Panc1 (cell line): ENCODE measurements at regions not wholly inside any gene's neighbourhood (a gene's known extent, or its start where the extent isn't known, plus 50 kb on each side); places are given as distances from the start of the nearest gene placed in this dataset.

Experiments
- ATAC-seq: fragments of 200-7000 bp; cut with Tn5 transposase; 2 replicates; pipeline ENCODE4 v1.9.1; 2020; ENCODE audit warnings: mild to moderate bottlenecking, moderate library complexity
- BruUV-seq: library from RNA; stranded (reverse); fragments of 400-500 nt; replicated peaks from 2 replicates; lab custom pipeline; 2021; lab: Mats Ljungman, UMichigan
- CTCF ChIA-PET: fragments of 300-600 bp; sonication (Branson Sonifier 250); formaldehyde crosslinking; loops from one replicate; lab custom pipeline; 2022; ENCODE audit warnings: antibody characterized with exemption; lab: Charles Lee
- POLR2A ChIA-PET: fragments of 300-600 bp; sonication (Branson Sonifier 250); formaldehyde crosslinking; loops from one replicate; lab custom pipeline; 2022; ENCODE audit warnings: antibody characterized with exemption; lab: Charles Lee
- DNase-seq: peaks from one replicate; pipeline ENCODE4 v3.0.0-alpha.2; 2010; ENCODE audit warnings: low read depth, low spot score
- H3K27ac ChIP-seq: 2 replicates; pipeline ENCODE4 v1.5.1; 2011; ENCODE audit warnings: mild to moderate bottlenecking, low read length, inconsistent platforms
- H3K27me3 ChIP-seq: fragments of 200-500 bp; sonication (Bioruptor generic); 2 replicates; pipeline ENCODE4 v1.6.0; 2014; ENCODE audit warnings: low read length, inconsistent platforms; ENCODE audit not compliant: control insufficient read depth, insufficient read depth
- H3K36me3 ChIP-seq: fragments of 200-500 bp; sonication (Bioruptor generic); 2 replicates; pipeline ENCODE4 v1.5.1; 2014; ENCODE audit warnings: inconsistent platforms, mild to moderate bottlenecking, low read length, moderate library complexity; ENCODE audit not compliant: control insufficient read depth, insufficient read depth
- H3K4me1 ChIP-seq: 2 replicates; pipeline ENCODE4 v1.5.1; 2011; ENCODE audit warnings: inconsistent platforms, mild to moderate bottlenecking, low read length, moderate library complexity; ENCODE audit not compliant: control insufficient read depth, insufficient read depth
- H3K4me3 ChIP-seq, 2 experiments: 2 replicates each; pipeline ENCODE4 v1.5.1; 2011 to 2012; ENCODE audit warnings: low read depth in 2 of 2, low read length in 2 of 2, mild to moderate bottlenecking in 2 of 2, inconsistent platforms in 1 of 2, moderate library complexity in 1 of 2
- H3K9me3 ChIP-seq: fragments of 200-500 bp; sonication (Bioruptor generic); 2 replicates; pipeline ENCODE4 v1.5.1; 2014; ENCODE audit warnings: low read depth, mild to moderate bottlenecking, inconsistent platforms, low read length, moderate library complexity; ENCODE audit not compliant: control insufficient read depth, insufficient read depth
- POLR2AphosphoS5 ChIP-seq: IDR thresholded peaks from 2 replicates; pipeline ENCODE4 v1.6.1; 2012; ENCODE audit warnings: mild to moderate bottlenecking, low read depth, low read length, moderate library complexity
- SIN3A ChIP-seq: IDR thresholded peaks from 2 replicates; pipeline ENCODE4 v1.6.1; 2012; ENCODE audit warnings: low read depth, mild to moderate bottlenecking, low read length, moderate library complexity, borderline replicate concordance; ENCODE audit not compliant: insufficient read depth
- TCF7L2 ChIP-seq: IDR thresholded peaks from 2 replicates; pipeline ENCODE4 v1.6.1; 2011; ENCODE audit warnings: mild to moderate bottlenecking, low read depth, low read length, inconsistent platforms
- in situ Hi-C: cut with HindIII; loops from 2 replicates; pipeline ENCODE4 v1.10.0; 2016; ENCODE audit warnings: low sequenced_read_pairs, low pct_unique_long_range_greater_than_20kb
- intact Hi-C: fragments of 100-400 bp; cut with micrococcal nuclease; formaldehyde crosslinking; loops from one replicate; pipeline ENCODE4 v1.10.0; 2022; ENCODE audit not compliant: unreplicated experiment
- TF ChIP-seq, protein P1 (sequence below): fragments of 450-650 bp; IDR thresholded peaks from 2 replicates; pipeline ENCODE4 v1.5.1; 2017; ENCODE audit warnings: mild to moderate bottlenecking
- TF ChIP-seq, protein P2 (sequence below), 2 experiments: IDR thresholded peaks; 2 replicates each; pipeline ENCODE4 v1.6.1; 2011 to 2012; ENCODE audit warnings: low read depth in 2 of 2, control low read depth in 1 of 2, low read length in 1 of 2, mild to moderate bottlenecking in 1 of 2, moderate library complexity in 1 of 2; ENCODE audit not compliant: insufficient read depth in 1 of 2

DNA sequence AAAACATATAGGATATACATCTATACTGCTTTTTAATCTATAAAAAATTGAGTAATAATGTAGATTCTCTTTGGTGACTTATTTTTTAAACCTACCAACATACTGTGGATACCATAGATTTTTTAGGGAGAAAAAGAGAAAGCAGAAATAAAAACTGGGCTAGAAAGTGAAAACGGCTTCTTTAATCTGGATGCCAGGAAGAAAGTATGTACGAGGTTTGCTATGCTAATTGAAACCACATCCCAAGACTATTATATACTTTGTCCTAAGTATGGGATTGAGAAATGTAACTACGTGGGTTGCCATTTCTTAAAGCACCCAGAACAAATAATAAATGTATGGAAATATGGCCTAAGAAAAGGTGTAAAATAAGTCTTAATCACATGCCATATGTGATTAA, 129.0 kb upstream of the NFE2L3 start:
- no peaks in the 10 kb centered on the region for H3K36me3 ChIP-seq
- peaks cover 5% of the 10 kb centered on the region; the same call in 1 of the 2 replicates for H3K27me3 ChIP-seq
- in situ Hi-C loops (no loop called here), intact Hi-C loops (no loop called here)
- no TSS peak for BruUV-seq
- no peak overlapping the region for H3K4me3 ChIP-seq
- no peaks in the 10 kb centered on the region for H3K9me3 ChIP-seq
- no peak overlapping the region for H3K27ac ChIP-seq
- POLR2A ChIA-PET, result no interaction called here
- no peaks in the 10 kb centered on the region for H3K4me1 ChIP-seq
- CTCF ChIA-PET, result no interaction called here
- ATAC-seq (no peak), DNase-seq (no peak)
- no peak for TF ChIP-seq TCF7L2
- TF ChIP-seq POLR2AphosphoS5, result no peak
- TF ChIP-seq SIN3A, result no peak
- TF ChIP-seq, protein P1, sequence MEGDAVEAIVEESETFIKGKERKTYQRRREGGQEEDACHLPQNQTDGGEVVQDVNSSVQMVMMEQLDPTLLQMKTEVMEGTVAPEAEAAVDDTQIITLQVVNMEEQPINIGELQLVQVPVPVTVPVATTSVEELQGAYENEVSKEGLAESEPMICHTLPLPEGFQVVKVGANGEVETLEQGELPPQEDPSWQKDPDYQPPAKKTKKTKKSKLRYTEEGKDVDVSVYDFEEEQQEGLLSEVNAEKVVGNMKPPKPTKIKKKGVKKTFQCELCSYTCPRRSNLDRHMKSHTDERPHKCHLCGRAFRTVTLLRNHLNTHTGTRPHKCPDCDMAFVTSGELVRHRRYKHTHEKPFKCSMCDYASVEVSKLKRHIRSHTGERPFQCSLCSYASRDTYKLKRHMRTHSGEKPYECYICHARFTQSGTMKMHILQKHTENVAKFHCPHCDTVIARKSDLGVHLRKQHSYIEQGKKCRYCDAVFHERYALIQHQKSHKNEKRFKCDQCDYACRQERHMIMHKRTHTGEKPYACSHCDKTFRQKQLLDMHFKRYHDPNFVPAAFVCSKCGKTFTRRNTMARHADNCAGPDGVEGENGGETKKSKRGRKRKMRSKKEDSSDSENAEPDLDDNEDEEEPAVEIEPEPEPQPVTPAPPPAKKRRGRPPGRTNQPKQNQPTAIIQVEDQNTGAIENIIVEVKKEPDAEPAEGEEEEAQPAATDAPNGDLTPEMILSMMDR, result no peak
- TF ChIP-seq, protein P2, sequence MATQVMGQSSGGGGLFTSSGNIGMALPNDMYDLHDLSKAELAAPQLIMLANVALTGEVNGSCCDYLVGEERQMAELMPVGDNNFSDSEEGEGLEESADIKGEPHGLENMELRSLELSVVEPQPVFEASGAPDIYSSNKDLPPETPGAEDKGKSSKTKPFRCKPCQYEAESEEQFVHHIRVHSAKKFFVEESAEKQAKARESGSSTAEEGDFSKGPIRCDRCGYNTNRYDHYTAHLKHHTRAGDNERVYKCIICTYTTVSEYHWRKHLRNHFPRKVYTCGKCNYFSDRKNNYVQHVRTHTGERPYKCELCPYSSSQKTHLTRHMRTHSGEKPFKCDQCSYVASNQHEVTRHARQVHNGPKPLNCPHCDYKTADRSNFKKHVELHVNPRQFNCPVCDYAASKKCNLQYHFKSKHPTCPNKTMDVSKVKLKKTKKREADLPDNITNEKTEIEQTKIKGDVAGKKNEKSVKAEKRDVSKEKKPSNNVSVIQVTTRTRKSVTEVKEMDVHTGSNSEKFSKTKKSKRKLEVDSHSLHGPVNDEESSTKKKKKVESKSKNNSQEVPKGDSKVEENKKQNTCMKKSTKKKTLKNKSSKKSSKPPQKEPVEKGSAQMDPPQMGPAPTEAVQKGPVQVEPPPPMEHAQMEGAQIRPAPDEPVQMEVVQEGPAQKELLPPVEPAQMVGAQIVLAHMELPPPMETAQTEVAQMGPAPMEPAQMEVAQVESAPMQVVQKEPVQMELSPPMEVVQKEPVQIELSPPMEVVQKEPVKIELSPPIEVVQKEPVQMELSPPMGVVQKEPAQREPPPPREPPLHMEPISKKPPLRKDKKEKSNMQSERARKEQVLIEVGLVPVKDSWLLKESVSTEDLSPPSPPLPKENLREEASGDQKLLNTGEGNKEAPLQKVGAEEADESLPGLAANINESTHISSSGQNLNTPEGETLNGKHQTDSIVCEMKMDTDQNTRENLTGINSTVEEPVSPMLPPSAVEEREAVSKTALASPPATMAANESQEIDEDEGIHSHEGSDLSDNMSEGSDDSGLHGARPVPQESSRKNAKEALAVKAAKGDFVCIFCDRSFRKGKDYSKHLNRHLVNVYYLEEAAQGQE (IDR thresholded peaks at IDR 0.05; ENCODE audit: insufficient read depth in 1 of 2, low read depth in 2 of 2, low read length in 1 of 2), result no peak

DNA sequence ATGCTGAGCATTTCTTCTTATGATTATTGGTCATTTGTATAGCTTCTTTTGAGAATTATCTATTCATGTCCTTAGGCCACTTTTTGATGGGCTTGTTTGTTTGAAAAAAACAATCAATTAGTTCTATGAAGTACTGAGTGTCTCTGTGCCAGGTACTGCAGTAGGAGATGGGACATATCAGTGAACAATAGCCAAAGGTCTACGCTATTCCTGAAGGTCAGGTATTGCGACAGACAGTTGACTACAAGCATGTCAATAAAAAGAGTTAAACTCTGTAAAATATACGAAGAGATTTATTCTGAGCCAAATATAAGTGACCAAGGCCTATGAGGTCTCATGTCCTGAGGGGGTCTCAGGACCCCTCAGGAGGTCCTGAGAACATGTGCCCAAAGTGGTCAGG, 122.1 kb upstream of the NFE2L3 start:
- Histone ChIP-seq H3K36me3 (no peaks in the 10 kb centered on the region), H3K27ac (no peak overlapping the region), H3K27me3 (peaks cover 7% of the 10 kb centered on the region; the same call in 1 of the 2 replicates), H3K4me1 (no peaks in the 10 kb centered on the region), H3K9me3 (no peaks in the 10 kb centered on the region), H3K4me3 (no peak overlapping the region)
- no TSS peak for BruUV-seq
- POLR2A ChIA-PET, result no interaction called here
- DNase-seq (no peak), ATAC-seq (no peak)
- in situ Hi-C loops, result no loop called here
- intact Hi-C loops, result no loop called here
- CTCF ChIA-PET, result no interaction called here
- no peak for TF ChIP-seq POLR2AphosphoS5
- no peak for TF ChIP-seq TCF7L2
- TF ChIP-seq, protein P2 (IDR thresholded peaks at IDR 0.05; ENCODE audit: insufficient read depth in 1 of 2, low read depth in 2 of 2, low read length in 1 of 2), result no peak
- TF ChIP-seq SIN3A, result no peak
- TF ChIP-seq, protein P1, result no peak
